Spinal cord (tissue), 9 donors: ENCODE measurements at regions not wholly inside any gene's neighbourhood (a gene's known extent, or its start where the extent isn't known, plus 50 kb on each side); places are given as distances from the start of the nearest gene placed in this dataset.

ENCODE experiments used
- DNase-seq, 6 donors: peaks; one replicate each; pipeline versions ENCODE4 v3.0.0 to v3.0.0-alpha.2; 2013 to 2015; ENCODE audit warnings: low spot score in 6 of 6, low read depth in 4 of 6
- H3K27ac ChIP-seq: one replicate; pipeline ENCODE4 v1.5.1; 2013; ENCODE audit warnings: low read depth, low read length, control low read depth
- H3K27me3 ChIP-seq: one replicate; pipeline ENCODE4 v1.6.1; 2013; ENCODE audit warnings: low read length; ENCODE audit not compliant: control insufficient read depth, insufficient read depth
- H3K36me3 ChIP-seq: one replicate; pipeline ENCODE4 v1.6.1; 2013; ENCODE audit warnings: low read length; ENCODE audit not compliant: control insufficient read depth, insufficient read depth
- H3K4me1 ChIP-seq: one replicate; pipeline ENCODE4 v1.6.1; 2013; ENCODE audit warnings: low read length; ENCODE audit not compliant: control insufficient read depth, insufficient read depth
- H3K4me3 ChIP-seq: one replicate; pipeline ENCODE4 v1.5.1; 2013; ENCODE audit warnings: low read depth, low read length, control low read depth
- H3K9me3 ChIP-seq: one replicate; pipeline ENCODE4 v1.6.1; 2013; ENCODE audit warnings: low read length; ENCODE audit not compliant: control insufficient read depth, insufficient read depth
- WGBS: methylation state at CpG from one replicate; pipeline ENCODE4 v1.1.5; 2013; ENCODE audit warnings: missing lambda C conversion rate; ENCODE audit not compliant: insufficient coverage; 5-methylcytosine and 5-hydroxymethylcytosine counted together
- donor health status: healthy.

GRCh38 chr18:78731398-78732032 lies 248.1 kb upstream of the SALL3 start:
- DNase-seq: no peak
- Histone ChIP-seq H3K27me3 (no peaks in the 10 kb centered on the region), H3K36me3 (peaks cover 3% of the 10 kb centered on the region), H3K9me3 (no peaks in the 10 kb centered on the region), H3K4me1 (peaks cover 26% of the 10 kb centered on the region), H3K4me3 (no peak overlapping the region), H3K27ac (no peak overlapping the region)
- 90% methylated on average over 18 of the region's 18 CpGs for WGBS

DNA sequence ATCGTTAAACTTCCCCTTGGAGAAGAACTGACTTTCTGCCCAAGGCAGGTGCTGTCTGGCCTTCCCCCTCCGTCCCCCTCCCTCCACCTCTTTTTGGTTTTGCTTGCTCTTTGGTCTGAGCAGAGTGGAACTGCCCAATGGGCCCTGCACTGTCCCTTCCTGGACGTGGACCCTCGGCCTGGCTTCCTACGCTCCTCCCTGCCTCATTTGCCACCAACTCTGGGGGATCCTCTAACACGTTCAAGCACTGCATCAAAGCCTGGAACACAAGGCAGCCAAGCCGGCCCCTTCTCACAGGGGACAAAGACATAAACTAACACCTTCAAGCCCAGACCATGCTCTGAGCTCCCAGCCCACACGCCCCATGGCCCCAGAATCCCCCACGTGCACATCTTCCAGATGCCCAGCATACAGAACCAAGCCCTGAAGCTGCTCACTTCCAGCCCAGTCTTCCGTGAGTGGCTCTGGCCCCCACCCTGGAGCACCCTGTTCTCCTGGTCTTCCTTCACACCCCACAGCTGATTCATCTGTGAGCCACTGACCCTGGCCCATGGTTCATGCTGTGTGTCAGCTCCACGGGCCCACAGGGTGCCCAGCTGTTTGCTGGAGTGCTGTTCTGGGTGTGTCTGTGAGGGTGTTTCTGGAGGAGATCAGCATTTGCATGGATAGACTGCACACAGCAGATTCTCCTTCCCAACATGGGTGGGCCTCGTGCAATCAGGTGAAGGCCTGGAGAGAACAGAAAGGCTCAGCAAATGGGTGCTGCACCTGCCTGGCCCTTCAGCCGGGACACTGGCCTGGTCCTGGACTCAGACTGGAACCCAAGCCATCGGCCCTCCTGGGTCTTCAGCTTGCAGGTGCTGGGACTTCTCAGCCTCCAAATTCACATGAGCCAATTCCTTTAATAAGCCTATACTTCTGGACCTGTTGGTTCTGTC lies 247.1 kb upstream of the SALL3 start:
- Histone ChIP-seq H3K4me1 (peaks cover 26% of the 10 kb centered on the region), H3K27me3 (no peaks in the 10 kb centered on the region), H3K4me3 (no peak overlapping the region), H3K36me3 (no peaks in the 10 kb centered on the region), H3K27ac (no peak overlapping the region), H3K9me3 (no peaks in the 10 kb centered on the region)
- 80% methylated on average over 12 of the region's 14 CpGs for WGBS
- no peak for DNase-seq

DNA sequence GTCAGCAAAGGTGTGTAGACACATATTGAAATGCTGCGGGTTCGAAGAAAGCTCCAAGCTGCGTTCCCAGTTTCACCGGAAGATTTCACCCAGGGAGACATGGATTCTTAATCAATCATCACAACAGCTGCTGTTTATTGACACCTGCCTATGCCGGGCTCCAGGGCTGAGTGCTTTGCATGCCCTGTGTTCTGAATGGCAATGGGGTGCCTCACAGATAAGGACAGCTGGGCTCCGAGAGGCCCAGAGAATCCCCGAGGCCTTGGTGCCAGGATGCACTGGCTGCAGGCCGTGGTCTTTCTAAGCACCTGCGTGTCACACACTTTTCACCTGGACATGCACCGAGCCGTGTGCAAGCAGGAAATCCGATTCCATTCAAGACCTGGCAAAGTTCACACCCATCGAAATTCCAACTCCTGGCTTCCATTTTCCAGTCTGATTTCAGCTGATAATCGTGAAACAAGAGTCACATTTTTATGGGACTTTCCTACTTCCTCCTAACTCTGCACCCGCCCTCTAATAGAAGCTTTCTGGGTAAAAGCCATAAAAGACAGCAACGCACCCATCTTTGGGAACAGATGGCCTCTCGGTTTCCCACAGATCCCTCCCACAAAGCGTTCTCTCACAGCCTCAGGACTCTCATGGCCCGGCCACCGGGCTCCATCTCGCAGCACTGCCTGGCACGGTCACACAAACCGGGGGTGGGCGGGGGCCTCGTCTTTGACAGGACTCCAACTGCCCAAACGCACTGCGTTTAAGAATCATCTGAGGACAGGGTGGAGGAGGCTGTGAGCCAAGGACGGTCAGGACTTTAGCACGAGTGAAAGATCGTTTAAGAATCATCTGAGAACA lies 245.6 kb upstream of the SALL3 start:
- no peaks in the 10 kb centered on the region for H3K27me3 ChIP-seq
- no peak overlapping the region for H3K27ac ChIP-seq
- WGBS: 62% methylated on average over 27 of the region's 30 CpGs
- H3K4me1 ChIP-seq: peaks cover 22% of the 10 kb centered on the region
- H3K9me3 ChIP-seq: no peaks in the 10 kb centered on the region
- H3K36me3 ChIP-seq: no peaks in the 10 kb centered on the region
- DNase-seq: peak in 4 of 6 donors; percentile 9 to 47 (median 30)
- H3K4me3 ChIP-seq: no peak overlapping the region

DNA sequence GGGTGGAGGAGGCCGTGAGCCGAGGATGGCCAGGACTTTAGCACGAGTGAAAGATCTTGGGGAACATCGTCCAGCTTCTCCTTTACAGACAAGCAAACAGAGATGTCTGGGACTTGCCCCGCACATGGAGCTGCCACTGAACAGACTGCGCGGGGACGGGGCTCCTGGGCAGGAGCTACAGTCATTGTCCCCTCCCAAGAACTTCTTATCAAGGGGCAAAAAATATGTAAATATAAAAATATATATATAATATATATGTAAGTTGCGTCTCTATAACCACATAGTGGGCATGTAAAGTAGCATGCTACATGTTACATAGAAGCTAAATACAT lies 245.0 kb upstream of the SALL3 start:
- no peaks in the 10 kb centered on the region for H3K36me3 ChIP-seq
- no peak overlapping the region for H3K4me3 ChIP-seq
- H3K27me3 ChIP-seq: no peaks in the 10 kb centered on the region
- DNase-seq: no peak
- no peak overlapping the region for H3K27ac ChIP-seq
- H3K4me1 ChIP-seq: peaks cover 19% of the 10 kb centered on the region
- H3K9me3 ChIP-seq: no peaks in the 10 kb centered on the region
- WGBS: 70% methylated on average over 4 of the region's 9 CpGs

GRCh38 chr18:78735131-78736014 lies 244.2 kb upstream of the SALL3 start:
- no peak for DNase-seq
- H3K36me3 ChIP-seq: no peaks in the 10 kb centered on the region
- WGBS: 92% methylated on average over 47 of the region's 48 CpGs
- H3K4me1 ChIP-seq: peaks cover 17% of the 10 kb centered on the region
- H3K27me3 ChIP-seq: no peaks in the 10 kb centered on the region
- H3K4me3 ChIP-seq: no peak overlapping the region
- H3K27ac ChIP-seq: no peak overlapping the region
- no peaks in the 10 kb centered on the region for H3K9me3 ChIP-seq

GRCh38 chr18:78736015-78736690 lies 243.5 kb upstream of the SALL3 start:
- 90% methylated on average over 21 of the region's 33 CpGs for WGBS
- DNase-seq: no peak
- H3K36me3 ChIP-seq: no peaks in the 10 kb centered on the region
- H3K4me3 ChIP-seq: no peak overlapping the region
- no peaks in the 10 kb centered on the region for H3K27me3 ChIP-seq
- H3K27ac ChIP-seq: no peak overlapping the region
- no peaks in the 10 kb centered on the region for H3K9me3 ChIP-seq
- peaks cover 15% of the 10 kb centered on the region for H3K4me1 ChIP-seq

- 85% methylated on average over 16 of the region's 17 CpGs for WGBS
- H3K36me3 ChIP-seq: no peaks in the 10 kb centered on the region
- no peak overlapping the region for H3K4me3 ChIP-seq
- no peak overlapping the region for H3K27ac ChIP-seq
- H3K27me3 ChIP-seq: no peaks in the 10 kb centered on the region
- no peaks in the 10 kb centered on the region for H3K9me3 ChIP-seq
- no peak for DNase-seq
- H3K4me1 ChIP-seq: peaks cover 15% of the 10 kb centered on the region
Observed at GRCh38 chr18:78737006-78737915, 242.4 kb upstream of the SALL3 start.

- no peak for DNase-seq
- Histone ChIP-seq H3K4me1 (peaks cover 15% of the 10 kb centered on the region), H3K27me3 (no peaks in the 10 kb centered on the region), H3K4me3 (no peak overlapping the region), H3K9me3 (peaks cover under 1% of the 10 kb centered on the region), H3K36me3 (no peaks in the 10 kb centered on the region), H3K27ac (no peak overlapping the region)
- 100% methylated on average over 5 of the region's 5 CpGs for WGBS
Observed at GRCh38 chr18:78738076-78738690, 241.4 kb upstream of the SALL3 start.
